ENCODE measurements at regions not wholly inside any gene's neighbourhood (a gene's known extent, or its start where the extent isn't known, plus 50 kb on each side); places are given as distances from the start of the nearest gene placed in this dataset.

GRCh38 chr16:35732046-35732810, 2272.8 kb downstream of the TP53TG3F start:
- TF ChIP-seq MAX (IDR thresholded peaks at IDR 0.05; ENCODE audit: low read depth, low read length) (no peak), CTCF (IDR thresholded peaks at IDR 0.05; ENCODE audit: low read depth, low read length) (no peak), MYC (IDR thresholded peaks at IDR 0.05; ENCODE audit: low read depth, low read length) (no peak), POLR2A (IDR thresholded peaks at IDR 0.05; ENCODE audit: extremely low read depth, insufficient read length) (no peak)
- no peak for DNase-seq (ENCODE audit: low read depth)
- no peak overlapping the region for H3K4me3 ChIP-seq (ENCODE audit: low read depth, low read length)

- DNase-seq (ENCODE audit: low read depth): no peak
- no peak overlapping the region for H3K4me3 ChIP-seq (ENCODE audit: low read depth, low read length)
- TF ChIP-seq MAX (IDR thresholded peaks at IDR 0.05; ENCODE audit: low read depth, low read length) (no peak), POLR2A (IDR thresholded peaks at IDR 0.05; ENCODE audit: extremely low read depth, insufficient read length) (no peak), CTCF (IDR thresholded peaks at IDR 0.05; ENCODE audit: low read depth, low read length) (no peak), MYC (IDR thresholded peaks at IDR 0.05; ENCODE audit: low read depth, low read length) (no peak)
Observed at GRCh38 chr16:35733278-35733965, 2274.0 kb downstream of the TP53TG3F start.

- no peak for TF ChIP-seq CTCF (IDR thresholded peaks at IDR 0.05; ENCODE audit: low read depth, low read length)
- TF ChIP-seq POLR2A (IDR thresholded peaks at IDR 0.05; ENCODE audit: extremely low read depth, insufficient read length): no peak
- TF ChIP-seq MYC (IDR thresholded peaks at IDR 0.05; ENCODE audit: low read depth, low read length): no peak
- no peak for TF ChIP-seq MAX (IDR thresholded peaks at IDR 0.05; ENCODE audit: low read depth, low read length)
- no peak for DNase-seq (ENCODE audit: low read depth)
Observed at GRCh38 chr16:35733971-35734702, 2274.7 kb downstream of the TP53TG3F start.

GRCh38 chr16:35734728-35735402, 2275.5 kb downstream of the TP53TG3F start:
- DNase-seq (ENCODE audit: low read depth): no peak
- no peak for TF ChIP-seq MAX (IDR thresholded peaks at IDR 0.05; ENCODE audit: low read depth, low read length)
- TF ChIP-seq POLR2A (IDR thresholded peaks at IDR 0.05; ENCODE audit: extremely low read depth, insufficient read length): no peak
- TF ChIP-seq CTCF (IDR thresholded peaks at IDR 0.05; ENCODE audit: low read depth, low read length): no peak
- no peak for TF ChIP-seq MYC (IDR thresholded peaks at IDR 0.05; ENCODE audit: low read depth, low read length)
- no peak overlapping the region for H3K4me3 ChIP-seq (ENCODE audit: low read depth, low read length)

More at GRCh38 chr16:35733971-35734702, 2274.7 kb downstream of the TP53TG3F start:
- no peak overlapping the region for H3K4me3 ChIP-seq (ENCODE audit: low read depth, low read length)

All from NB4 (cell line).